Muscle of leg (tissue), 3 donors: ENCODE measurements at regions not wholly inside any gene's neighbourhood (a gene's known extent, or its start where the extent isn't known, plus 50 kb on each side); places are given as distances from the start of the nearest gene placed in this dataset.
A peak's percentile ranks its signal among the peaks of the same experiment; 100 is the strongest.

ENCODE experiments used
- DNase-seq: peaks from one replicate; pipeline ENCODE4 v3.0.0; 2013
- H3K27ac ChIP-seq: one replicate; pipeline ENCODE4 v1.5.1; 2013; ENCODE audit warnings: mild to moderate bottlenecking, low read length, control low read depth
- H3K27me3 ChIP-seq: one replicate; pipeline ENCODE4 v1.6.1; 2013; ENCODE audit warnings: low read length; ENCODE audit not compliant: control insufficient read depth, insufficient read depth
- H3K36me3 ChIP-seq: one replicate; pipeline ENCODE4 v1.6.1; 2013; ENCODE audit warnings: low read length; ENCODE audit not compliant: control insufficient read depth, insufficient read depth
- H3K4me1 ChIP-seq: one replicate; pipeline ENCODE4 v1.6.1; 2013; ENCODE audit warnings: low read length; ENCODE audit not compliant: control insufficient read depth, insufficient read depth
- H3K4me3 ChIP-seq: one replicate; pipeline ENCODE4 v1.5.1; 2013; ENCODE audit warnings: low read length, control low read depth
- H3K9me3 ChIP-seq: replicated peaks from 2 replicates; pipeline ENCODE4 v1.6.1; 2013; ENCODE audit warnings: low read depth, low read length; ENCODE audit not compliant: control insufficient read depth
- WGBS: methylation state at CpG from one replicate; pipeline ENCODE4 v1.1.5; 2013; ENCODE audit warnings: missing lambda C conversion rate; ENCODE audit not compliant: insufficient coverage; 5-methylcytosine and 5-hydroxymethylcytosine counted together

GRCh38 chr4:56742080-56742871, 61.2 kb upstream of the HOPX start:
- no peak for DNase-seq
- Histone ChIP-seq H3K9me3 (no peaks in the 10 kb centered on the region), H3K4me3 (no peak overlapping the region), H3K27ac (no peak overlapping the region), H3K27me3 (no peaks in the 10 kb centered on the region), H3K4me1 (peaks cover 2% of the 10 kb centered on the region), H3K36me3 (no peaks in the 10 kb centered on the region)
- 80% methylated on average over 3 of the region's 8 CpGs for WGBS

- no peak overlapping the region for H3K27ac ChIP-seq
- no peak overlapping the region for H3K4me3 ChIP-seq
- no peak for DNase-seq
- WGBS = no CpG with 5 or more reads among the region's 1 CpG
- H3K9me3 ChIP-seq = no peaks in the 10 kb centered on the region
- peaks cover 2% of the 10 kb centered on the region for H3K4me1 ChIP-seq
- no peaks in the 10 kb centered on the region for H3K36me3 ChIP-seq
- H3K27me3 ChIP-seq = no peaks in the 10 kb centered on the region
These were observed 60.5 kb upstream of the HOPX start for GRCh38 chr4:56741595-56741994.

- Histone ChIP-seq H3K4me3 (no peak overlapping the region), H3K9me3 (no peaks in the 10 kb centered on the region), H3K27ac (peak overlapping the region; percentile 47), H3K36me3 (no peaks in the 10 kb centered on the region), H3K27me3 (no peaks in the 10 kb centered on the region), H3K4me1 (peaks cover 2% of the 10 kb centered on the region)
- peak; percentile 89 for DNase-seq
- 0% methylated on average over 2 of the region's 4 CpGs for WGBS
These were observed 58.1 kb upstream of the HOPX start for GRCh38 chr4:56739066-56739777.

GRCh38 chr4:56737666-56738065, 56.6 kb upstream of the HOPX start:
- DNase-seq = no peak
- 74% methylated on average over 6 of the region's 8 CpGs for WGBS
- Histone ChIP-seq H3K4me1 (peaks cover 2% of the 10 kb centered on the region), H3K36me3 (no peaks in the 10 kb centered on the region), H3K27ac (no peak overlapping the region), H3K27me3 (no peaks in the 10 kb centered on the region), H3K9me3 (no peaks in the 10 kb centered on the region), H3K4me3 (no peak overlapping the region)

- WGBS = 94% methylated on average over 3 of the region's 5 CpGs
- no peak for DNase-seq
- H3K4me3 ChIP-seq = no peak overlapping the region
These were observed 52.3 kb upstream of the HOPX start for GRCh38 chr4:56733352-56733751.

GRCh38 chr4:56732301-56732700, 51.2 kb upstream of the HOPX start:
- H3K27ac ChIP-seq = no peak overlapping the region
- WGBS = 50% methylated on average over 3 of the region's 3 CpGs
- no peak for DNase-seq
- no peaks in the 10 kb centered on the region for H3K27me3 ChIP-seq
- no peaks in the 10 kb centered on the region for H3K4me1 ChIP-seq
- H3K9me3 ChIP-seq = no peaks in the 10 kb centered on the region
- no peaks in the 10 kb centered on the region for H3K36me3 ChIP-seq
- no peak overlapping the region for H3K4me3 ChIP-seq

More at GRCh38 chr4:56733352-56733751, 52.3 kb upstream of the HOPX start:
- Histone ChIP-seq H3K4me1 (no peaks in the 10 kb centered on the region), H3K27me3 (no peaks in the 10 kb centered on the region), H3K27ac (no peak overlapping the region), H3K9me3 (no peaks in the 10 kb centered on the region), H3K36me3 (no peaks in the 10 kb centered on the region)

- WGBS = 65% methylated on average over 8 of the region's 8 CpGs
- Histone ChIP-seq H3K4me1 (no peaks in the 10 kb centered on the region), H3K4me3 (no peak overlapping the region), H3K27ac (no peak overlapping the region), H3K9me3 (no peaks in the 10 kb centered on the region), H3K36me3 (no peaks in the 10 kb centered on the region), H3K27me3 (no peaks in the 10 kb centered on the region)
- peak; percentile 17 for DNase-seq
These were observed 50.8 kb upstream of the HOPX start for GRCh38 chr4:56731857-56732256.
